Loucy (cell line): ENCODE measurements at regions not wholly inside any gene's neighbourhood (a gene's known extent, or its start where the extent isn't known, plus 50 kb on each side); places are given as distances from the start of the nearest gene placed in this dataset.

ENCODE experiments used
- CTCF ChIP-seq: fragments of 200-600 bp; sonication (generic); conservative IDR thresholded peaks from 2 replicates; pipeline ENCODE4 v1.5.1; 2014; ENCODE audit warnings: mild to moderate bottlenecking, antibody characterized with exemption, low read length
- EZH2phosphoT487 ChIP-seq: fragments of 200-600 bp; IDR thresholded peaks from 2 replicates; pipeline ENCODE4 v1.6.1; 2018; ENCODE audit warnings: antibody characterized with exemption, mild to moderate bottlenecking, moderate library complexity, borderline replicate concordance

DNA sequence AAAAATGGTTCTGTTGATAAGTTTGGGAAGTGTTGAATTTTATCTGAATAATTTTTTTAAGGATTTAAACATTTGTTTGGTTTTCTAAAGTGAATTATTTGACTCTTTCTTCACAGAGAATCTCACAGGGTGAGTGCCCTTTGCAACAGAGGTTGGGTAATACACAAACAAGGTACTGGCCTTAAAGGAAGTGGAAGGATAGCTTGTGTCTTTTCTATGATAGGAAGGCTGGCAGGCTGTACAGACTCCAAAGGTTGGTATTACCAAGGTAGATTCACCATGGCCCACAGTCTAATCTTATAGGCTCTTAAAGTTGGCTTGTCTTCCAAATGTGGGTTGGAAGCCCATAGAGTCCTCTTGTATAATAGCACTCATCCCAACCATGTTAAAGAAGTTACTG is 311.5 kb downstream of the SV2B start:
- no peak for TF ChIP-seq CTCF
- no peak for TF ChIP-seq EZH2phosphoT487
